HG03521 (cell line): ENCODE measurements at regions not wholly inside any gene's neighbourhood (a gene's known extent, or its start where the extent isn't known, plus 50 kb on each side); places are given as distances from the start of the nearest gene placed in this dataset.
"Not testable (repeated sequence)": the region's sequence is repeated elsewhere in the genome, so short reads cannot be mapped to it uniquely, and the experiment has no call there.

Experiments
- ATAC-seq: cut with Tn5 transposase; IDR thresholded peaks from one replicate; pipeline ENCODE4 v1.9.1; 2021; ENCODE audit warnings: mild to moderate bottlenecking, moderate library complexity; ENCODE audit not compliant: unreplicated experiment

DNA sequence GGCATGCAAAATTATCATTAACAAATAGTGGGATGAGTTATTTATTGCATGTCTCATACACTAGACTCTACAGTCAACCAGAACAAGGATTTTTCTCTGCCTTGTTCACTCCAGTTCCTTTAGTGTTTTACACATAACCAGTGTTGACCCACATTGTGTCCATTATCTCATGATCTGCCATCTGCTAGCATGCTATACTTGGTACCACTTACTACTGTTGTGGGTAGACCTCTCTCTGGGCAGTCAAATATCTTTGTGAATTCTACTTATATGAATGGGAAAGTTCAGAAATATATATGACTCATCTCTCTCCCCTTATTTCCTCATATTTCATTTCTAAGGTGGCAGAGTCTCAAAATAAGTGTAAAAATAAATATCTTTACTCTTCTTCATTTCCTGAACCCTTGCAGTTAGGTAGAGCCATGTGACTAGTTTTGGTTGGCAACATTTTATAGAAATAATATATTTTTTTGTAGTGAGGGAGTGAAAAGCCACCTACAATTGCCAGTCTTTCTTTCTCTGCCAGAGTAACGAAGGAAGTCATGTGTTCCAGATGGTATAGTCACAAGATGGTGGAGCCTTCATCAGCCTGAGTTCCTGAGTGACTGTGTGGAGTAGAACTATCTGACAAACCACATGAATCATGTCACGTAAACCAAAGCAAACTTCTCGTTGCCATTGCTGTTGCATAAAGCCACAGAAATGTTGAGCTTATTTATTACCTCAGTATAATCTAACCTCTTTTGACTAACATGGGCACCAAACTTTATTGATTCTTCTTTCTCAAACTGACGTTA, 704.0 kb downstream of the RNF144A start:
- ATAC-seq = no peak

DNA sequence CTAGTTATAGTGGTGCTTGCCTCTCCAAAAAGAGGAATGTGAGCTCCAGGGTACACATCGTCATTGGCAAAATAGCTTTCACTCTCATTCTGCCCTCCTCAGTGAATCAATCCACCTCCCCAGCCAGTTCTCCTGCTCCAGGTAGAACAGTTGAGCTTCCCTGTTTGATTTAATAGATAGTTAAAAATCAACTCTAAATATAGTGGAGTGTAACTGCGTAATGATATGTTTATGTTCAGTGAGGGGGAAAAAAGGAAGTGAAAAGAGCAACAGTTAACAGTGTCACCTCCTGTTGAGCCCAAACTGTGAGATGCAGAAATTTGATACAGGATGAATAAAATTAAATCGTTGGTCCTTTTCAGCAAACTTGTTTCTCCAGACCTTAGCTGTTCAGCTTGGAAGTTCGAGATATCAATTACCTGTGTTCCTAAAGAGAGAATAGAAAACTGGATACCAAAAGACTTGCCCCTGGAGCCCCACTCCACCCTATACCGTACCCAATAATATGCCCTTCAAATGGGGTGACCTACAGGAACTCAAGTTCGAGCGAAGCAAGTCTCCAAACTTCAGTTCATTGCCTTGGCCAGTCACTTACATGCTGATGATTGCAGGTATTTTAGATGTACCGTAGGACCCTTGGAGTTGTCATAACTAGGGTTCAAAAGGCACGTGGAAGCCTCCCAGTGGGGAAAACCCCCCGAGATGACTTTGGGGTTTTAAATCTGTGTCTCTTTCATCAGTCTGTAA, 708.4 kb downstream of the RNF144A start:
- ATAC-seq = no peak

DNA sequence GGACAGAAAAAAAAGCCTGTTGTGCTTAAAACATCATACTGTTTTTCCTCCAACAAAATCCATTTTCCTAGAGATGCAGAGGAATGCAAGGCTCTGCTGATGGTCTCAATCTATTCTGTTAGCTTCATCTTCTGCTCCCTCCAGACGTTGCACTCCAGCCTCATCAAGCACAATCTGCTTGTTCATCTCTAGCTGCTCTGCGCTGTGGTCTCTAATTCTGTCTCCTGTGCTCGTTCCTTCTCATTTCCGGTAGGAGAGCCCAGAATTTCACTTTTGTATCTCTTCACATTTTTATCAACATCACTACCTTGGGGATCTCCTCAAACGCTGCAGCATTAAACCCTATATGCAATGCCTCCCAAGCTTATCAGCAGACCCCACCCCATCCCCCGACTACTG, 708.9 kb downstream of the RNF144A start:
- no peak for ATAC-seq

DNA sequence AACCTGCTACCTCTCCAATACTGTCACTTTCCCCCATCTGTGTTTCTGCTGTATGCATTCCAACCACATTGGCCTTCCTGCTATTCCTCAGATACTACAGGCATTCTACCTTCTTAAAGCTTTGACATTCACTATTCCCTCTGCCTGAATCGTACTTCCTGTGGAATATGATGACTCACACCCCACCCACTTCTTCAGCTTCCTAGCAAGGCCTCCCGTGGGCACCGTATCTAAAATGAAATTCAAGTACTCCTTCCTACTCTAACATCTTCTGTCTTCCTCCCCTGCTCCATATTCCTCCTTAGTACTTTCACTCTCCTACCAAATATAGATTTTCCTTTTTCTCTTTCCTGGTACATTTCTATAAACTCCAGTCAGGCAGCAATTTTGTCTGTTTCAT, 710.4 kb downstream of the RNF144A start:
- no peak for ATAC-seq

DNA sequence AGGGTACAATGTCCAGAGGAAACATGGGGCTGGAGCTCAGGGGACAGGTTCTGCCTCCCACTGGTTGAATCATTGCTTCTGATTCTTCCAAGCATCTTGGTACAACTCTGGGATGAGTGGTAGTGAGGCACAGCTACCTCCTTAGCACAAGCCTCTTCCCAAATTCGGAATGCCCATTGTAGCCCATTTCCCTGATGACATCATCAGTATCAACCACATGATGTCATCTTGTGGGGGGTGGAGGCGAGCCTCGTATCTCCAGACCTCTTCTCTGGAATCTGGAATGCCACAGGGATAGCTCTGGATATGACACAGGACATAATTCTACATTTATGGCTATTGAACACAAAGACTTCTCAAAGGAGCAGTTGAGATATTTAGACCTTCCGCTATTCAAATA, 715.2 kb downstream of the RNF144A start:
- no peak for ATAC-seq

DNA sequence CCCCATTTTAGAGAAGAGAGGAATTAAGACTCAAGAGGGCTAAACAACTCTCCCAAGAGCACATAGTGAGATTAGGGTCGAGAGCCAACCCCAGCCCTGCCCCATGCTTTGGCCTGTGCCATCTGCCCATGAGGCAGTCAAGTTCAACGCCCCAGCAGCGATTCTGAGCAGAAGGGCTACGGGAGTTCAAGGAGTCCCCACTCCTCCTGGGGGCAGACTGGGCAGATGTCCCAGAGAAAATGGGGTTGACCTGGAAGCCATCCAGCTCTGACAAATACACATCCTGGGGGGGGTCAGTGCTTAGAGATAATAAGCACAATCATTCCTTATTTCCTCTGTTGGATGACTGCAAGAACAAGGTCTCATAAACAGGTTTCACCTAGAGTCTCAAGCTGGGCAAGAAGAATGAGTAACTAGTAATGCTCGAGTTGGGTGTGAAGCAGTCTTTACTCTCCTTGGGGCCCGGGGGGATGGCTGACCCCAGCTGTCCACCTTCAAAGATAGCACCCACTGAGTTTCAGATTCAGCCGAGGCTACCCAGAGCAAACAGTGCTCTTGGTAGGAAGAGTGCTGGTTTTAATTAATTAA, 716.4 kb downstream of the RNF144A start:
- ATAC-seq = no peak

DNA sequence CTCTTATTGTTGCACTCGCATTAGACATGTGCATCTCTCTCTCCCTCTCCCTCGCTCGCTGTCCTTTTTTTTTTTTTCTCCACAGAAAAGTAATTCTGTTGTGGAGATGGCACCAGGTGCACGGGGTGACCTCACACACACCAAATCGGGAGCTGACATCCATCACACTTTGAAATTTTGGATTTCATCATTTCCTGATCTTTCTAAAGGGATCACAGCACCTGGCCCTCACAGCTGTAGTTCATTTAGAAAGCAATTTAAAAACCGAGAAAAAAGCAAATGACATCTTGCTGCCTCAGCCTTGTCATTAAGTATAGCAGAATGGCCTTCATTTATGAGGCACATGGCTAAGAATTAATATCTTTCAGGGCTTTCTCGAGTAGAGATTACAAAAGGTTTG, 717.2 kb downstream of the RNF144A start:
- no peak for ATAC-seq

DNA sequence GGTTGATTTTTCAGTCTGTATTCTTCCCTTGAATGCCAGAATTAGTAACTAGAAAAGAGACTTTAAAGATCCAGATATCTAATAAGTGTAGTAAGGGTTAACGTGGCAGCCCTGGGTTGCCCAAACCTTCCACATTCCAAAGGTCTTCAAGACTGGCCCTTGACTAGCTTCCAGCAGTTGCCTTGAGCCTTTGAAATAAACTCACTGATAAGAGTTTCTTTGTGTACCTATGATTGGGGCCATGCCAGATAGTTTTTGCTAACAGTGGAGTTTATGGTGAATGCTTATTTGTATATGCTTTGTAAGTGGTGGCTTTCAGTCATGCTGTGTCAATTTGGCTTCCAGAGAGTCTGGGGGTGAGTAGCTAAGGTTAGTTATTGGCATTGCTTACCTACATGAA, 722.3 kb downstream of the RNF144A start:
- no peak for ATAC-seq

DNA sequence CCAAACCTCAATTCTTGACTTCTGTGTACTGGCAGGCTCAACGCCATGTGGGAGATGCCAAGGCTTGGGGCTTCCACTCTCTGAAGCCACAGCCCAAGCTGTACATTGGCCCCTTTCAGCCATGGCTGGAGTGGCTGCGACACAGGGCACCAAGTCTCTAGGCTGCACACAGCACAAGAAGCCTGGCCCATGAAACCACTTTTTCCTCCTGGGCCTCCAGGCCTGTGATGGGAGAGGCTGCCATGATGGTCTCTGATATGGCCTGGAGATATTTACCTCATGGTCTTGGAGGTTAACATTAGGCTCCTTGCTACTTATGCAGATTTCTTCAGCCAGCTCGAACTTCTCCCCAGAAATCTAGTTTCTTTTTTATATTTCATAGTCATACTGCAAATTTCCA, 724.1 kb downstream of the RNF144A start:
- ATAC-seq = not testable (repeated sequence)

DNA sequence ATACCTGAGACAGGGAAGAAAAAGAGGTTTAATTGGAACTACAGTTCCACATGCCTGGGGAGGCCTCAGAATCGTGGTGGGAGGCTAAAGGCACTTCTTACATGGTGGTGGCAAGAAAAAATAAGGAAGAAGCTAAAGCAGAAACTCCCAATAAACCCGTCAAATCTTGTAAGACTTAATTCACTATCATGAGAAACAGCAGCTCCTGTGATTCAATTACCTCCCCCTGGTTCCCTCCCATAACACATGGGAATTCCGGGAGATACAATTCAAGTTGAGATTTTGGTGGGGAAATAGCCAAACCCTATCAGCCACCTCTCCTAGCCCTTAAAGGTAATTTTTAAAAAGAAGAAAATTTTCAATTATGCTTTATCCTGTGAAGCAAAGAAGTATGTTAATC, 728.8 kb downstream of the RNF144A start:
- ATAC-seq = no peak

DNA sequence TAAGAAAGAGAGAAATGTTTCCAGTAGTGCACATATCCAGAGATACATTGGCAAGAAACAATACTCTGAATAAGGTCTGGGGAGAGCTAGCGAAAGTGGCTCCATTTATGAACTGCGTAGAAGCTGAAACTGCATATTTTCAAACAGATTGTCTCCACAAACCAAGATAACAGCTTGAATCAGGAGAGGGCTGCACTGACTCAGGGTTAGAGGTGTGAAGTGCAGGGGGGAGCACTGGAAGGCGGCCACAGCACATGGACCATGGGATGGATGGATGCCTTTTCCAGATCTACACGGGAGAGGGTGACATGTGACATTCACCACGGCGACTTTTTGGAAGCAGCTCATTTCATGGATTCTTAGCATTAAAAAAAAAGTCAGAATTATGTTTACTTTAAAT, 729.4 kb downstream of the RNF144A start:
- ATAC-seq = no peak

DNA sequence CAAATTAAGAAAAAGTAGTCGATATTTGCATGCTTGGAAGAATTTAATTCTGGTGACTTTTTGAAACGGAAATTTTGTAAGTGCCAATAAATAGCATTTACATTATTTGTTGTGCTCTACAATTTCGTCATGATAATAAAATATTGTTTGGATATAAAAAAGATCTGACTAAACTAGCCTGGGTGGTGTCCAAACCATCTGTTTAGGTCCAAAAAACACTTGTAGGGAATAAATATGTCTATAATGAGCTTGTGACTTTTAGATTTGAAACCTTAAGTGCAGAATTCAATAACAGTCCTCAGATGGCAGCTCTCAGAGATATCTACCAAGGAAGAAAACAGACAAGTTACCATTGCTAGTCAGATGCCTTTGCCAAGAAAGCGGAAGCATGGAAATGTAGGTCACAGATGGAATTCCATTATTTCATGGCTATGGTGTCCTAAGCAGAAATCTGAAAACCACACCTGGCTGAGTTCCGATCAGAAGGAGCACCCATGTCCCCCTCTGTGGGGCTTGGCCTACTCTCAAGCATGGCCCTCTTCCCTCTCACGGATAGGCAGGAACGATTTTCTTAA, 731.1 kb downstream of the RNF144A start:
- ATAC-seq = no peak

DNA sequence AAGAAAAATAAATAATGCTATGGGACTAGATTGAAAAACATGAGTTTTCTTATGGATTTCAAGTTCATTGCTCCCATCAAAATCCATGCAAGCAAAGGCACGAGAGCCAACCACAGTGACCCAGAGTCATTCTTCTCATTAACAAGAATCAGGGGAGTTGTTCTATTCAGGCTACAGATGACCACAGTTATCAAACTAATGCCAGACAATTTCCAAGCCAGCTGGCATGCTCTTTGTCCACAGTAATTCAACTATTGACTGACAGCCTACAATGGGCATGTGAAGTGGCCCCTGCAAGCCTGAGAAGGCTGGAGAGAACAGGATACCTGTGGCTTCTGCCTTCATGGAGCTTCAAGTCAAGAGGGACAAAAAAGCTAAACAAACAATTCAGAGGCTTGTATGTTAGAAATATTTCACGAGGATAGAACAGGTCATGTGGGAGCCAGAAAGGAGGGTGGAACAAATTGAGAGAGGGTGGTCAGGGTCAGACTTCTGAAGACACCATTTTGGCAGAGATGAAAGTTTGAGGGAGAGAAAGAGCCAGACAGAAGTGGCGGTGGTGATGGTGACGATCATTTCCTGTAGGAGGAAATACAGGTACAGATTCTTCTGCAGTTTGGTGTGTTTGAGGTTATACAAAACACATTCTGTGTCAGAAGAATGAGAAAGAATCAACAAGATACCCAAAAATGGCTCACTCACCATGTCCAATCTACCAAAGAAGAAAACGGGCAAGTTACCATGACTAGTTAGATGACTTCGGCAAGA, 732.4 kb downstream of the RNF144A start:
- no peak for ATAC-seq

DNA sequence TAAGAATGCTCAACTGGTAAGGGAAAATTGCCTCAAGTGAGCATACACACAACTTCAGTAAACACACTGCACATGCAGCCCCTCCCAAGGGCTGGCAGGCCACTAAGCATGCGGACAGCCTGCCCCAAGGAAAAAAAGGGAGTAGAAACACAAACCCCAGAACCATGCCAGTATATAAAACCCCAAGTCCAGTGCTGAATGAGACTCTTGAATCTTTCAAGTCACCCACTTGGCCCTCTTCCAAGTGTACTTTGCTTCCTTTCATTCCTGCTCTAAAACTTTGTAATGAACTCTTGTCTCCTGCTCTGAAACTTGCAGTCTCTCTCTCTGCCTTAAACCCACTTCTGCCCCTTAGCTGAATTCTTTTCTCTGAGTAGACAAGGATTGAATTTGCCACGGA, 736.4 kb downstream of the RNF144A start:
- ATAC-seq = no peak

DNA sequence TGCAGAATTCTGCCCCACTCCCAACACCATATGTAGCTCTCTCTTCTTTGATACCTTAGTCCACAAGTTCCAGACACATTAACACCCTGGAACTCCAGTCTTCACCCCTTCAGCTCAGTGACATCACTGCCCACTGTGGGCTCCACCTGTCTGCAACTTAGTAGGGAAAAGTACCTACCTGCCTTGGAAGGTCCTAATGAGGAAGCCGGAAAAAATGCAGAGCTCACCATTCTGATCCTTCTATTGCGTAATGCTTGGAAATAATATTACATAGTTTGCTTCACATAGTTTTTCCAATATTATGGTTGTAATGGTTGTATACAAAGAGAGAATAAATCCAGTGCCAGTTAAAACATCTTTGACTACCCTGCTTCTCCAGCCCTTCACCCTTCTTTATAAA, 738.4 kb downstream of the RNF144A start:
- no peak for ATAC-seq

DNA sequence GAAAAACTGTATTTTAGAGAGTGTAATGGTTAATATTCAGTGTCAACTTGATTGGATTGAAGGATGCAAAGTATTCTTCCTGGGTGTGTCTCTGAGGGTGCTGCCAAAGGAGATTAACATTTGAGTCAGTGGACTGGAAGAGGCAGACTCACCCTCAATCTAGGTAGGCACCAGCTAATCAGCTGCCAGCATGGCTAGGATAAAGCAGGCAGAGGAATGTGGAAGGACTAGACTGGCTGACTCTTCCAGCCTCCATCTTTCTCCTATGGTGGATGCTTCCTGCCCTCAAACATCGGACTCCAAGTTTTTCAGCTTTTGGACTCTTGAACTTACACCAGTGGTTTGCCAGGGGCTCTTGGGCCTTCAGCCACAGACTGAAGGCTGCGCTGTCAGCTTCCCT, 740.3 kb downstream of the RNF144A start:
- not testable (repeated sequence) for ATAC-seq

DNA sequence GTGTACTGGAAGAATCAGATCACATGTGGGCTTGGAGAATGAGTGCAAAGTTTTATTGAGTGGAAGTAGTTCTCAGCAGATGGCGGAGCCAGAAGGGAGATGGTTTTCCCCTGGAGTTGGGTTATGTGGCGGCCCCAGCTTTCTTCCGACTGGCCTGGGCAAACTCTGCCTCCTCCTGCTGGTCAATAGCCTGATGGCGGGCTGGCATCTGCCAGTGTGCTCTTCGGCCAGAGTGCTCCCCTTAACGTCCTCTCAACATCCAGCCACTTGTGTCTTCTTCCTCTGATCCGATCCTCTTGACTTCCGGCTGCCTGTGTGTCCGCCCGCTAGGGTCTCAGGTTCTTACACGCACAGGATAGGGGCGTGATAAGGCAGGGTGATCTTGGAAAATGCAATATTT, 741.3 kb downstream of the RNF144A start:
- no peak for ATAC-seq

DNA sequence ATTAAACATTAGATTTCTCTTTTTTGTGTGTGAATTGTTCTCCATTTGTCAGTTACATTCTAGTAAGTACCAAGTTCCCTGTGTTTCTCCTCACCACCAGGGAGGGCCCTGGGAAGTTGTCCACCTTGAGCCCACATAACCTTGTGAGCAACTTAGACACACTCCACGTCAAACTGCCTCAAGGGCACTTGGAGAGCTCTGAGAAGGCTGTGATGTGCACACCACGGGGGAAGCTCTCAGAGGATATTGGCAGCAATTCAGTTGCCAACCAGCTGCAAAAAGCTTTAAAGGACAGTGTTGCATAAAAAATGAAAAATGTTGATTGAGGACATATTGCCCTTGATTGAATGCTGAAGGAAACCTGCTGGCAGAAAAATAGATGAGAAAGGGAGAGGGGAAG, 743.6 kb downstream of the RNF144A start:
- no peak for ATAC-seq

DNA sequence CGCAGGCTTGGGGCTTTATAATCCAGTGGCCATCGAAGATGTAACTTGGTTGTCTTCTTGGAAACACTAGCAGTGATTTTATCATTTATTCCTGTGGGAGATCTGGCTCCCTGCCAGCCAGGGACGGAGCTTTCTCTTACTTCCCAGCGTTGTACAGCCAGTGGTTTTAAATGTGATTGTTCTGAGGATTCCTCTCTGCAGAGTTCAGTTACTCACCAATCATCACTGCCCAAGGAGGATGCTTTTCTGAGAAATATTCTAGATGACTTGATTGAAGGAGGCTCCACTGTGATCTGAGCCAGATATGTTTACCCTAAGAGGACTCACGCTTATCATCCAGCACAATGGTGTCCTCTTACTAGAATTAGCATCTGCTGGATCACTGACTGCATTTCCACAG, 744.3 kb downstream of the RNF144A start:
- no peak for ATAC-seq

DNA sequence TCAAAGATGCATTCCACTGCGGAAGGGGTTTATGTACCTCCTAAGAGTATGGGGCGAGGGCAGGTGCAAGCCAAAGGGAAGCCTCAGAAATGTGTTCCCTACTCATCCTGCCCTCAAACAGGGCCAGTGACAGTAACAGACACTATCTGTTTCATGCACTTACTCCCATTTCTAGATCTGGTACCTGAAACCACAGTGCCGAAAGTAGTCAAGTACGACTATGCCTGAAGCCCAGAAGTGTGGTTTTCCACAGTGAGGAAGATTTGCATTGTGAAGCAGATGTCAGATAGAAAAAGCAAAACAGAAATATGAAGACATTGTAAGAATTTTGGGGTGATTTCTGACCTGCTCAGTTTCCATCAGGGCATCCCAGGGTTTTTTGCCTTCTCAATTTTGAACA, 748.7 kb downstream of the RNF144A start:
- peak; percentile 92 for ATAC-seq
